Spleen (tissue), 11 donors: ENCODE measurements at regions not wholly inside any gene's neighbourhood (a gene's known extent, or its start where the extent isn't known, plus 50 kb on each side); places are given as distances from the start of the nearest gene placed in this dataset.

Experiments
- DNase-seq: peaks from one replicate; pipeline ENCODE4 v3.0.0-alpha.2; 2020
- H3K27ac ChIP-seq, 8 donors: fragments of 200-600 bp; sonication (generic) in 7 of 8; 1 replicate in 4 of 8; 2 replicates in 4 of 8; pipeline versions ENCODE4 v1.5.0 to v1.8.0; 2016 to 2021; ENCODE audit warnings: inconsistent platforms in 4 of 8, mild to moderate bottlenecking in 4 of 8, moderate library complexity in 1 of 8
- H3K27me3 ChIP-seq, 7 donors: fragments of 200-600 bp; sonication (generic) in 6 of 7; replicated peaks in 1 of 7; 1 replicate in 4 of 7; 2 replicates in 3 of 7; pipeline versions ENCODE4 v1.5.0 to v1.8.0; 2016 to 2021; ENCODE audit warnings: inconsistent platforms in 3 of 7, mild to moderate bottlenecking in 1 of 7
- H3K36me3 ChIP-seq, 6 donors: fragments of 200-600 bp; sonication (generic) in 5 of 6; 1 replicate in 4 of 6; 2 replicates in 2 of 6; pipeline versions ENCODE4 v1.5.0 to v1.8.0; 2016 to 2021; ENCODE audit warnings: inconsistent platforms in 2 of 6
- H3K4me1 ChIP-seq, 6 donors: fragments of 200-600 bp; sonication (generic) in 5 of 6; 1 replicate in 3 of 6; 2 replicates in 3 of 6; pipeline versions ENCODE4 v1.5.0 to v1.8.0; 2016 to 2021; ENCODE audit warnings: inconsistent platforms in 3 of 6
- H3K4me3 ChIP-seq, 8 donors: fragments of 200-600 bp; sonication (generic) in 7 of 8; 1 replicate in 4 of 8; 2 replicates in 4 of 8; pipeline versions ENCODE4 v1.5.0 to v1.8.0; 2016 to 2021; ENCODE audit warnings: inconsistent platforms in 4 of 8, mild to moderate bottlenecking in 4 of 8, moderate library complexity in 2 of 8
- H3K9me3 ChIP-seq, 8 donors: fragments of 200-600 bp; sonication (generic) in 7 of 8; 1 replicate in 4 of 8; 2 replicates in 4 of 8; pipeline versions ENCODE4 v1.5.0 to v1.8.0; 2016 to 2021; ENCODE audit warnings: inconsistent platforms in 4 of 8
- CTCF ChIP-seq, 11 experiments: fragments of 200-600 bp in 7 of 11; fragments of 450-650 bp in 4 of 11; sonication (generic) in 4 of 11; IDR thresholded peaks in 8 of 11; conservative IDR thresholded peaks in 3 of 11; 1 replicate in 7 of 11; 2 replicates in 4 of 11; pipeline versions ENCODE4 v1.4.0 to v1.8.0; 2016 to 2021; ENCODE audit warnings: antibody characterized with exemption in 11 of 11, inconsistent platforms in 4 of 11, mild to moderate bottlenecking in 1 of 11
- POLR2A ChIP-seq, 3 donors: fragments of 450-650 bp; IDR thresholded peaks; one replicate each; pipeline ENCODE4 v1.5.1; 2017; ENCODE audit warnings: antibody characterized with exemption in 3 of 3, mild to moderate bottlenecking in 1 of 3
- POLR2AphosphoS5 ChIP-seq, 3 donors: sonication (generic); formaldehyde crosslinking; IDR thresholded peaks; one replicate each; pipeline ENCODE4 v1.5.1; 2017; ENCODE audit warnings: antibody characterized with exemption in 3 of 3
- WGBS, 5 donors: extraction: QIAGEN DNeasy Blood & Tissue Kit in 3 of 5; methylation state at CpG; one replicate each; pipeline versions ENCODE4 v1.1.5 to v1.1.7; 2013 to 2018; 5-methylcytosine and 5-hydroxymethylcytosine counted together
- intact Hi-C: fragments of 100-400 bp; cut with DNase I; formaldehyde crosslinking; loops from one replicate; pipeline ENCODE4 v1.15.0; 2023; ENCODE audit warnings: low total_unique reads
- donor health status: healthy with polysubstance abuse.
- donor health status: DM: no; HTN: no; CAD: no; lungs with moderate emphysema.
- donor health status: DM: no; HTN: no; CAD: no.
- donor health status: Bipolar disorder and iron deficiency.
- donor health status: healthy.
- donor health status: DM: no; HTN: no; CAD: no.
- donor health status: DM: yes; HTN: yes; CAD: no.

- no peak overlapping the region for H3K27ac ChIP-seq
- no peaks in the 10 kb centered on the region for H3K36me3 ChIP-seq
- no peak for TF ChIP-seq CTCF (IDR thresholded peaks at IDR 0.05 in 8 of 11, conservative IDR thresholded peaks at IDR 0.05 in 3 of 11)
- TF ChIP-seq POLR2AphosphoS5 (IDR thresholded peaks at IDR 0.05) = no peak
- no peak for TF ChIP-seq POLR2A (IDR thresholded peaks at IDR 0.05)
- intact Hi-C loops = no loop called here
- peaks cover 2 to 45% (median 31%) of the 10 kb centered on the region in 8 donors for H3K9me3 ChIP-seq
- H3K4me3 ChIP-seq = no peak overlapping the region
- no peaks in the 10 kb centered on the region for H3K27me3 ChIP-seq
- DNase-seq = no peak
- H3K4me1 ChIP-seq = no peaks in the 10 kb centered on the region
- WGBS, 5 donors = 78 to 91% (median 87%) methylated on average over 4 of the region's 4 CpGs
These were observed 115.9 kb upstream of the GDNF start for GRCh38 chr5:37955748-37956147.

GRCh38 chr5:37954561-37954960, 114.7 kb upstream of the GDNF start:
- intact Hi-C loops = no loop called here
- Histone ChIP-seq H3K4me1 (no peaks in the 10 kb centered on the region), H3K27me3 (no peaks in the 10 kb centered on the region), H3K36me3 (no peaks in the 10 kb centered on the region), H3K27ac (no peak overlapping the region), H3K4me3 (no peak overlapping the region), H3K9me3 (peaks cover 2 to 33% (median 22%) of the 10 kb centered on the region in 8 donors)
- no peak for DNase-seq
- TF ChIP-seq POLR2AphosphoS5 (IDR thresholded peaks at IDR 0.05) (no peak), POLR2A (IDR thresholded peaks at IDR 0.05) (no peak), CTCF (IDR thresholded peaks at IDR 0.05 in 8 of 11, conservative IDR thresholded peaks at IDR 0.05 in 3 of 11) (no peak)

GRCh38 chr5:37951946-37952721, 112.3 kb upstream of the GDNF start:
- H3K36me3 ChIP-seq = no peaks in the 10 kb centered on the region
- 82 to 89% (median 84%) methylated on average over 32 of the region's 32 CpGs for WGBS, 5 donors
- H3K4me1 ChIP-seq = no peaks in the 10 kb centered on the region
- H3K27me3 ChIP-seq = no peaks in the 10 kb centered on the region
- peaks cover 0 to 9% (median under 1%) of the 10 kb centered on the region in 8 donors for H3K9me3 ChIP-seq
- intact Hi-C loops = no loop called here
- no peak overlapping the region for H3K27ac ChIP-seq
- no peak for DNase-seq
- H3K4me3 ChIP-seq = no peak overlapping the region
- TF ChIP-seq POLR2AphosphoS5 (IDR thresholded peaks at IDR 0.05) = no peak
- no peak for TF ChIP-seq CTCF (IDR thresholded peaks at IDR 0.05 in 8 of 11, conservative IDR thresholded peaks at IDR 0.05 in 3 of 11)
- no peak for TF ChIP-seq POLR2A (IDR thresholded peaks at IDR 0.05)

GRCh38 chr5:37950436-37950835, 110.6 kb upstream of the GDNF start:
- no peaks in the 10 kb centered on the region for H3K4me1 ChIP-seq
- H3K9me3 ChIP-seq = peaks cover 0 to 7% (median 0%) of the 10 kb centered on the region in 8 donors
- TF ChIP-seq POLR2A (IDR thresholded peaks at IDR 0.05) (no peak), CTCF (IDR thresholded peaks at IDR 0.05 in 8 of 11, conservative IDR thresholded peaks at IDR 0.05 in 3 of 11) (no peak), POLR2AphosphoS5 (IDR thresholded peaks at IDR 0.05) (no peak)
- no peaks in the 10 kb centered on the region for H3K36me3 ChIP-seq
- no peak for DNase-seq
- WGBS, 5 donors = 38 to 86% (median 83%) methylated on average over 1 of the region's 1 CpG
- intact Hi-C loops = no loop called here
- H3K4me3 ChIP-seq = no peak overlapping the region
- H3K27me3 ChIP-seq = no peaks in the 10 kb centered on the region
- no peak overlapping the region for H3K27ac ChIP-seq
